Stimulated activated naive CD8-positive, alpha-beta T cell treated with anti-CD3 and anti-CD28 coated beads, Interleukin-15, amount 100 ng/mL, for 72 hours (primary cell): ENCODE measurements at regions not wholly inside any gene's neighbourhood (a gene's known extent, or its start where the extent isn't known, plus 50 kb on each side); places are given as distances from the start of the nearest gene placed in this dataset.
"Not testable (repeated sequence)": the region's sequence is repeated elsewhere in the genome, so short reads cannot be mapped to it uniquely, and the experiment has no call there.

Experiments used
- ATAC-seq: fragments of 150-1000 bp; cut with Tn5 transposase; 2 replicates; pipeline ENCODE4 v1.10.0; 2021; ENCODE audit warnings: mild to moderate bottlenecking, moderate library complexity
- DNase-seq, 2 donors: peaks; one replicate each; pipeline ENCODE4 v3.0.0; 2021 to 2022
- H3K27ac Mint-ChIP-seq, 2 donors: one replicate each; pipeline ENCODE4 v1.8.0; 2022; ENCODE audit warnings: mild to moderate bottlenecking in 2 of 2, mixed read lengths in 2 of 2, moderate library complexity in 2 of 2
- H3K27me3 Mint-ChIP-seq: one replicate; pipeline ENCODE4 v1.8.0; 2022; ENCODE audit warnings: mixed read lengths
- H3K4me1 Mint-ChIP-seq: one replicate; pipeline ENCODE4 v1.8.0; 2022; ENCODE audit warnings: mild to moderate bottlenecking, mixed read lengths
- H3K4me3 Mint-ChIP-seq, 2 donors: one replicate each; pipeline ENCODE4 v1.8.0; 2022; ENCODE audit warnings: mild to moderate bottlenecking in 2 of 2, mixed read lengths in 2 of 2, moderate library complexity in 1 of 2
- H3K9me3 Mint-ChIP-seq, 2 donors: one replicate each; pipeline ENCODE4 v1.8.0; 2022; ENCODE audit warnings: mixed read lengths in 2 of 2

- DNase-seq (no peak), ATAC-seq (no peak)
- H3K27me3 Mint-ChIP-seq = no peaks in the 10 kb centered on the region
- H3K4me1 Mint-ChIP-seq = peaks cover 89% of the 10 kb centered on the region
- H3K4me3 Mint-ChIP-seq = no peak overlapping the region
- peaks cover 7 to 9% of the 10 kb centered on the region in 2 donors for H3K9me3 Mint-ChIP-seq
- H3K27ac Mint-ChIP-seq = peak overlapping the region in 1 of 2 donors; percentile 10
Measured at GRCh38 chr20:53891306-53891894, 179.0 kb downstream of the BCAS1 start.

DNA sequence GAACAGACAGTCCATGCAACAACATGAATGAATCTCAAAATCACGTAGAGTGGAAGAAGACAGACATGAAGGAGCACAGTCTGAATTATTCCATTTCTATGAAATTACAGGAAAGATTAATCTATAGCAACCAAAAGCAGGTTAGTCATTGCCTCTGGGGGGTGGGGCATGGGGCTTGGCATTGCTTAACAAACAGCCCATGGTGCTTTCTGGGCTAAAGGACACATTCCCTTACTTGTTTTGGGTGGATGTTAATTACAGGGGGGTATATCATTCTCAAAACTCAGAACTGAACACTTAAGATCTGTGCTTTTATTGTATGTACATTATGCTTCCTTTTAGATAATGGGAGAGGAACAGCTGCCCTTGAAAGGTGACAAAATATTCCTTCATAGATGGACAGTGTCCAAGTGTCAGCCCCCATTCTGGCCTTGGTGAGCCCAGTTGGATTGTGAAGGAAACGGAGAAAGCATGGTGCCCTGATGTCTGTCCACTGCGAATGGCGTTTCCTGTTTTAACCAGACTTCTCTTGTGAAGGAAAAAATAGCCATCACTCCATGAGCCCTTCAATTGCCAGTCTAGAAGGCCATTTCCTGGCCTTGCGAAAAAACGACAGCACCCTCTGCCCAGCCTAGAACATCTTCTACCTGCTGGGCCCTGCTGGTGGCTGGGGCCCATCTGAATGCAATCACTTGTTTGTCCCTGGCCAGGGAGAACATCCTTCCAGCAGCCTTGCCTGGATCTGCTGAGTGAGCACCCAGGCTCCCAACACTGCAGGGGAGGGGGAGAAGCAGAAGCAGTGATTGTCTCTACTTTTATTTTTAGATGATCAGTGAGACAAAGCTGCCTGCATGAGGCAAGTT, 179.7 kb downstream of the BCAS1 start:
- Mint-ChIP-seq H3K4me1 (peaks cover 92% of the 10 kb centered on the region), H3K9me3 (peaks cover 7 to 9% of the 10 kb centered on the region in 2 donors)
- ATAC-seq = no peak

DNA sequence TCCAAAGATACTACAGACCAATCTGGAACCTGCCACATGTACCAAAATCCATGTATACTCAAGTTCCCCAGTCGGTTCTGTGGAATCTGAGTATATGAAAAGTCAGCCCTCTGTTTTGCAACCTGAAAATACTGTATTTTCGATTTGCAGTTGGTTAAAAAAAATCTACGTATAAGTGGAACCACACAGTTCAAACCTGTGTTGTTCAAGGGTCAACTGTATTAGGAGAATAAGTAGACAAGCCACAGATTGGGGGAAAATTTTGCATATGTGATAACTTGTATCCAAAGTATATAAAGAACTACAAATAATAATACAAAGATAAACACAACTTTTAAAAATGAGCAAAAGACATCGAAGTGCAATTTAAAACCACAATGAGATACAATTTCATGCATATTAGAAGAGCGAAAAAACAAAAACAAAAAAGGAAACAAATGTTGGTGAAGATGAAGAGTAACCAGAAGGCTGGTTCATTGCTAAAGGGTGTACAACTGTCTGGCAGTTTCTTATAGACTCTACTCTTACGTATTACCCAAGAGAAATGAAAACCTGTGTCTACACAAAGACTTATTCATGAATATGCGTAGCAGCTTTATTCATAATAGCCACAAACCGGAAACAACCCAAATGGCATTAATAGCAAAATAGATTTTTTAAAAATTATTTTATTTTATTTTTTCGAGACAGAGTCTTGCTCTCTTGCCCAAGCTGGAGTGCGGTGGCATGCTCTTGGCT, 180.8 kb downstream of the BCAS1 start:
- Mint-ChIP-seq H3K4me3 (no peak overlapping the region), H3K9me3 (peaks cover 7 to 9% of the 10 kb centered on the region in 2 donors), H3K27me3 (no peaks in the 10 kb centered on the region), H3K4me1 (peaks cover 90% of the 10 kb centered on the region), H3K27ac (peak overlapping the region in 1 of 2 donors; percentile 9)
- ATAC-seq (no peak), DNase-seq (no peak)

More for the DNA sequence above, 179.7 kb downstream of the BCAS1 start:
- no peak overlapping the region for H3K4me3 Mint-ChIP-seq
- no peaks in the 10 kb centered on the region for H3K27me3 Mint-ChIP-seq
- no peak overlapping the region for H3K27ac Mint-ChIP-seq
- no peak for DNase-seq

- DNase-seq (no peak), ATAC-seq (no peak)
- H3K27me3 Mint-ChIP-seq = no peaks in the 10 kb centered on the region
- H3K4me3 Mint-ChIP-seq = no peak overlapping the region
- no peak overlapping the region for H3K27ac Mint-ChIP-seq
- peaks cover 7 to 9% of the 10 kb centered on the region in 2 donors for H3K9me3 Mint-ChIP-seq
- peaks cover 91% of the 10 kb centered on the region for H3K4me1 Mint-ChIP-seq
Measured at GRCh38 chr20:53888951-53889350, 181.4 kb downstream of the BCAS1 start.

GRCh38 chr20:53888510-53888909, 181.9 kb downstream of the BCAS1 start:
- Mint-ChIP-seq H3K9me3 (peaks cover 7 to 9% of the 10 kb centered on the region in 2 donors), H3K4me1 (peaks cover 92% of the 10 kb centered on the region), H3K27ac (peak overlapping the region in 1 of 2 donors; percentile 54)

DNA sequence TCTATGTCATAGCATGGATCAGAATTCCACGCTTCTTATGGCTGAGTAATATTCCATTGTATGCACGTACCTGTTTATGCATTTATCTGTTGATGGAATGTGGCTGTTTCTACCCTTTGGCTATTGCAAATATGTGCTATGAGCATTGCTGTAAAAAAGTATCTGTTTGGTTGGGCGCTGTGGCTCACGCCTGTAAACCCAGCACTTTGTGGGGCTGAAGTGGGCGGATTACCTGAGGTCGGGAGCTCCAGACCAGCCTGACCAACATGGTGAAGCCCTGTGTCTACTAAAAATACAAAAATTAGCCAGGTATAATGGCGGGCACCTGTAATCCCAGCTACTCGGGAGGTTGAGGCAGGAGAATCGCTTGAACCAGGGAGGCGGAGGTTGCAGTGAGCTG, 182.4 kb downstream of the BCAS1 start:
- Mint-ChIP-seq H3K4me1 (peaks cover 92% of the 10 kb centered on the region), H3K4me3 (no peak overlapping the region), H3K27me3 (no peaks in the 10 kb centered on the region), H3K27ac (no peak overlapping the region), H3K9me3 (peaks cover 7 to 9% of the 10 kb centered on the region in 2 donors)
- ATAC-seq (no peak), DNase-seq (no peak)

More at GRCh38 chr20:53888510-53888909, 181.9 kb downstream of the BCAS1 start:
- ATAC-seq = no peak
- Mint-ChIP-seq H3K4me3 (peak overlapping the region; percentile 4 to 6), H3K27me3 (no peaks in the 10 kb centered on the region)
- DNase-seq = no peak

- Mint-ChIP-seq H3K4me1 (peaks cover 89% of the 10 kb centered on the region), H3K4me3 (peak overlapping the region; percentile 87 to 92), H3K27me3 (no peaks in the 10 kb centered on the region), H3K27ac (peak overlapping the region; percentile 98), H3K9me3 (peaks cover 7 to 11% of the 10 kb centered on the region in 2 donors)
- peak; percentile 93 for ATAC-seq
- DNase-seq = peak; percentile 60 to 65
Measured at GRCh38 chr20:53884859-53885541, 185.4 kb downstream of the BCAS1 start.

- Mint-ChIP-seq H3K4me1 (peaks cover 90% of the 10 kb centered on the region), H3K9me3 (peaks cover 7 to 11% of the 10 kb centered on the region in 2 donors), H3K27me3 (no peaks in the 10 kb centered on the region), H3K27ac (peak overlapping the region in 1 of 2 donors; percentile 50), H3K4me3 (peak overlapping the region; percentile 42 to 87)
- no peak for DNase-seq
- no peak for ATAC-seq
Measured at GRCh38 chr20:53883098-53883911, 187.1 kb downstream of the BCAS1 start.

- not testable (repeated sequence) for DNase-seq, H3K9me3 Mint-ChIP-seq, H3K4me3 Mint-ChIP-seq, H3K27me3 Mint-ChIP-seq, ATAC-seq
- Mint-ChIP-seq H3K4me1 (peaks cover 89% of the 10 kb centered on the region), H3K27ac (peak overlapping the region in 1 of 2 donors; percentile 60)
Measured at GRCh38 chr20:53882438-53882986, 187.9 kb downstream of the BCAS1 start.

DNA sequence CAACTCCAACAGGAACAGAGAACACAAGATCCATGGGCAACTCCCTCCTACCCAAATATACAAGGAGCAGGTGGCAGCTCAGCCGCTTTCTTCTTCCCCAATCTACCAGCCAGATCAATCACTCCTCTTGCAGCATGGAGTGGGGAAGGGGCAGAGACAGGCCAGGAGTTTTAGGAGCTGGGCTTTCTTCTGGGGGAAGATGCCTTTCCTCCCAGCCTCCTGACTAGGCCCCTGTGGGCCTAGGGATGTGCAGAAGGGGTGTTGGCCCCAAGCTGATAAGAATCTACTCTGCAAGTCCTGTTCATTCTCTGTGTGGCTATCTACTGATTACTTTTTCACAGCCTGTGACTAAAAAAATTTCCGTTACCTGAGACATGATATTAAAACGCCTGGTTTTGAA, 189.0 kb downstream of the BCAS1 start:
- no peaks in the 10 kb centered on the region for H3K27me3 Mint-ChIP-seq
- ATAC-seq (no peak), DNase-seq (no peak)
- H3K27ac Mint-ChIP-seq = no peak overlapping the region
- H3K4me1 Mint-ChIP-seq = peaks cover 88% of the 10 kb centered on the region
- no peak overlapping the region for H3K4me3 Mint-ChIP-seq
- peaks cover 7% of the 10 kb centered on the region in 2 donors for H3K9me3 Mint-ChIP-seq

DNA sequence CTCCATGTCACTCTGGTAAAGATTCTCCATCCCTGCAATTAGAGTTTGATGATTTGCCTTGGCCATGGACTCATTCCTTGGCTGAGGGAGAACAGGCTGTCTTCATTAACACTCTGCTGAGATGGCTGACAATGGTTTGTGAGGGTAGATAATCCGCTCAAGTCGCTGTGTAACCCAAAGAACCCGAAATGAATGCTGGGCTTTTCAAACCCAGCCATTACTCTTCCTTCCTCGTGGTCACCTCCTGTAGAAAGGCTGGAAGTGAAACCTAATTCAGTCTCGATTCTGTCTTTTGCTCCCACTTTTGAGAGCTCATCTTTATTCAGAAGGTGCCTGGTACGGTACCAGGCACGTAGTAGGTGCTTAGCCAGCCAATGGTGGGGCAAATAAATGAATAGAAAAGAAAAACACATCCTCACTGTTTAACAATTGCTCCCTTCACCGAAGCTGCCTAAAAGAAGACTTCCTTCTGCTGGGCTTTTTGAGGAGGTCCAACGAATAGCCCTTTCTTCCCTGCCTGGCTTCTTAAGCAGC, 190.2 kb downstream of the BCAS1 start:
- ATAC-seq (no peak), DNase-seq (no peak)
- Mint-ChIP-seq H3K27me3 (no peaks in the 10 kb centered on the region), H3K4me1 (peaks cover 85% of the 10 kb centered on the region), H3K27ac (no peak overlapping the region), H3K9me3 (peaks cover 7% of the 10 kb centered on the region in 2 donors), H3K4me3 (no peak overlapping the region)

- Mint-ChIP-seq H3K27ac (peak overlapping the region in 1 of 2 donors; percentile 78), H3K27me3 (no peaks in the 10 kb centered on the region), H3K9me3 (peaks cover 7% of the 10 kb centered on the region in 2 donors), H3K4me3 (no peak overlapping the region), H3K4me1 (peaks cover 76% of the 10 kb centered on the region)
- peak; percentile 31 for ATAC-seq
- DNase-seq = no peak
Measured at GRCh38 chr20:53879048-53879684, 191.2 kb downstream of the BCAS1 start.

DNA sequence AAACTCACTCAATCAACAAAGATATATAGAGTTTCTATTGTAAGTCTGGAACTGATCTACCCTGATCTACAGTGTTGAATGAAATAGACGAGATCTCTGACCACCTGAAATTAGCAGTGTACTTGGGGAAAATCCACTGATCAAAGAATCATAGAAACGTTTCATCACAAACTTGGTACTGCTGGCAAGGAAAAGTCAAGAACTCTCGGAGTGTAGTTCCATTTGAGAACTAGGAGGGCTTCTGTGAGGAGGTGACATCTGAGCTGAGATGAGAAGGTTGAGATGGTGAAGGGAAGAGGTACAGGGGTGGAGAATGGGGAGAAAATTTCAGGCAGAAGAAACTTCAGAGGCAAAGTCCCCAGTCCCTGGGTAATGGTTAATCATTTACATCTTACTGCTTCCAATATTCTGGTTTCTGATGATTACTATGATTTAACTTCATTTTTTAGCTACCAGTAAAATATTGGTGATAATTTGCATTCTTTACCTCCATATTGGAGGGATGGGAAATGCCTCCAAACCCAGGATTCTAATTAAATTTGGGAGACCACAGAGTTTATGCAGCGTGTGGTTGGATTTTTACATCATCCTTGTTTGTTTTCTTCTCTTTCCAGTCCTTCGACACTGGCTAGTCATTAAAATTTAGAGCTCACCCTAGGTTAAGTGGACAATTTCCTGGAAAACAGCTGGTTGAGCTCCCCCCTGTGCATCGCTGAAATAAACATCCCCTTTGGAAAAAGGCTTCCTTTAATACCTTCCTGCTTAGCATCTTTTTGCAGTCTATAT, 191.9 kb downstream of the BCAS1 start:
- Mint-ChIP-seq H3K27ac (no peak overlapping the region), H3K4me1 (peaks cover 75% of the 10 kb centered on the region), H3K9me3 (peaks cover 7% of the 10 kb centered on the region in 2 donors), H3K4me3 (no peak overlapping the region), H3K27me3 (no peaks in the 10 kb centered on the region)
- no peak for DNase-seq
- ATAC-seq = no peak
